ENCODE measurements at regions not wholly inside any gene's neighbourhood (a gene's known extent, or its start where the extent isn't known, plus 50 kb on each side); places are given as distances from the start of the nearest gene placed in this dataset.

GRCh38 chr4:52296341-52296740 lies 245.2 kb downstream of the SPATA18 start:
- WGBS, 2 experiments (ENCODE audit: insufficient coverage in 1 of 2, insufficient read length in 1 of 2) = 88 to 90% methylated on average over 1 to 2 of the region's 2 CpGs
- no peaks in the 10 kb centered on the region for H3K36me3 ChIP-seq (ENCODE audit: control insufficient read depth, insufficient read depth, low read length)

GRCh38 chr4:52298444-52298843 lies 247.3 kb downstream of the SPATA18 start:
- Mint-ChIP-seq H3K9me3 (peaks cover 3% of the 10 kb centered on the region), H3K4me1 (peaks cover 5% of the 10 kb centered on the region), H3K36me3 (ENCODE audit: low read depth) (no peaks in the 10 kb centered on the region), H3K27me3 (ENCODE audit: insufficient read depth) (no peaks in the 10 kb centered on the region), H3K27ac (no peak overlapping the region), H3K4me3 (no peak overlapping the region)
- no peaks in the 10 kb centered on the region for H3K36me3 ChIP-seq (ENCODE audit: control insufficient read depth, insufficient read depth, low read length)
- H3K27me3 ChIP-seq (ENCODE audit: control insufficient read depth, insufficient read depth, low read length, poor library complexity, severe bottlenecking) = no peaks in the 10 kb centered on the region
- WGBS, 2 experiments (ENCODE audit: insufficient coverage in 1 of 2, insufficient read length in 1 of 2) = 0% methylated on average over 1 of the region's 1 CpG; no CpG with 5 or more reads in 1 of the 2 experiments
- TF ChIP-seq, protein P1, sequence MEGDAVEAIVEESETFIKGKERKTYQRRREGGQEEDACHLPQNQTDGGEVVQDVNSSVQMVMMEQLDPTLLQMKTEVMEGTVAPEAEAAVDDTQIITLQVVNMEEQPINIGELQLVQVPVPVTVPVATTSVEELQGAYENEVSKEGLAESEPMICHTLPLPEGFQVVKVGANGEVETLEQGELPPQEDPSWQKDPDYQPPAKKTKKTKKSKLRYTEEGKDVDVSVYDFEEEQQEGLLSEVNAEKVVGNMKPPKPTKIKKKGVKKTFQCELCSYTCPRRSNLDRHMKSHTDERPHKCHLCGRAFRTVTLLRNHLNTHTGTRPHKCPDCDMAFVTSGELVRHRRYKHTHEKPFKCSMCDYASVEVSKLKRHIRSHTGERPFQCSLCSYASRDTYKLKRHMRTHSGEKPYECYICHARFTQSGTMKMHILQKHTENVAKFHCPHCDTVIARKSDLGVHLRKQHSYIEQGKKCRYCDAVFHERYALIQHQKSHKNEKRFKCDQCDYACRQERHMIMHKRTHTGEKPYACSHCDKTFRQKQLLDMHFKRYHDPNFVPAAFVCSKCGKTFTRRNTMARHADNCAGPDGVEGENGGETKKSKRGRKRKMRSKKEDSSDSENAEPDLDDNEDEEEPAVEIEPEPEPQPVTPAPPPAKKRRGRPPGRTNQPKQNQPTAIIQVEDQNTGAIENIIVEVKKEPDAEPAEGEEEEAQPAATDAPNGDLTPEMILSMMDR (conservative IDR thresholded peaks at IDR 0.05) = no peak
- no peak for DNase-seq
- H3K27ac ChIP-seq (ENCODE audit: low read depth, low read length) = no peak overlapping the region
- H3K4me3 ChIP-seq (ENCODE audit: low read length) = no peak overlapping the region
- H3K4me1 ChIP-seq (ENCODE audit: control insufficient read depth, insufficient read depth, low read length) = no peaks in the 10 kb centered on the region
- no peak overlapping the region for H3K9ac ChIP-seq (ENCODE audit: extremely low read depth, low read length, poor library complexity, severe bottlenecking)
- H3K9me3 ChIP-seq (ENCODE audit: control insufficient read depth, low read length) = no peaks in the 10 kb centered on the region

More at GRCh38 chr4:52296341-52296740, 245.2 kb downstream of the SPATA18 start:
- no peaks in the 10 kb centered on the region for H3K9me3 ChIP-seq (ENCODE audit: control insufficient read depth, low read length)
- Mint-ChIP-seq H3K4me3 (no peak overlapping the region), H3K36me3 (ENCODE audit: low read depth) (no peaks in the 10 kb centered on the region), H3K27ac (no peak overlapping the region), H3K27me3 (ENCODE audit: insufficient read depth) (no peaks in the 10 kb centered on the region), H3K4me1 (peaks cover 5% of the 10 kb centered on the region), H3K9me3 (no peaks in the 10 kb centered on the region)
- no peaks in the 10 kb centered on the region for H3K27me3 ChIP-seq (ENCODE audit: control insufficient read depth, insufficient read depth, low read length, poor library complexity, severe bottlenecking)
- no peak overlapping the region for H3K9ac ChIP-seq (ENCODE audit: extremely low read depth, low read length, poor library complexity, severe bottlenecking)
- H3K4me1 ChIP-seq (ENCODE audit: control insufficient read depth, insufficient read depth, low read length) = no peaks in the 10 kb centered on the region
- no peak overlapping the region for H3K27ac ChIP-seq (ENCODE audit: low read depth, low read length)
- DNase-seq = no peak
- TF ChIP-seq, protein P1 (conservative IDR thresholded peaks at IDR 0.05) = no peak
- H3K4me3 ChIP-seq (ENCODE audit: low read length) = no peak overlapping the region

DNA sequence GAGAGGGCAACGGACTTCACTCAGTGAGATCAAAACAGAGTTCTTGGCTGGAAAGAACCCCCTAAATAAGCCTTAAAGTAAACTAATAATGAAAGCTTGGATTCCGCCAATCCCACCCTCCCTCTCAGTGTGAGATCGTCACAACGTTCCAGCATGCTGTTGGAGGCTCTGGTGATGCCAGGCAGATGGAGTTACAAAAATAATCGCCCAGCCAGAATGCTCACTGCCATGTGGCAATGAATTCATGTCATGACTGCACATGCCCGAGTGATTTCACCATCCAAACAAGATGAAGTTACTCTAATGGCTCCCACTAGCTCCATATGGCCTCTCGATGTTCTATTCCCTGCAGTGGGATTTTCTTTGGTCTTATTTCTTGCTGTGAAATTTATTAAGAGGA lies 248.0 kb downstream of the SPATA18 start:
- no peak overlapping the region for H3K27ac Mint-ChIP-seq
- H3K9me3 ChIP-seq (ENCODE audit: control insufficient read depth, low read length) = no peaks in the 10 kb centered on the region
- H3K36me3 ChIP-seq (ENCODE audit: control insufficient read depth, insufficient read depth, low read length) = no peaks in the 10 kb centered on the region
- no peaks in the 10 kb centered on the region for H3K27me3 Mint-ChIP-seq (ENCODE audit: insufficient read depth)
- H3K4me3 ChIP-seq (ENCODE audit: low read length) = no peak overlapping the region
- H3K9ac ChIP-seq (ENCODE audit: extremely low read depth, low read length, poor library complexity, severe bottlenecking) = no peak overlapping the region
- H3K9me3 Mint-ChIP-seq = peaks cover 3% of the 10 kb centered on the region
- no peaks in the 10 kb centered on the region for H3K27me3 ChIP-seq (ENCODE audit: control insufficient read depth, insufficient read depth, low read length, poor library complexity, severe bottlenecking)
- peaks cover 5% of the 10 kb centered on the region for H3K4me1 Mint-ChIP-seq
- H3K36me3 Mint-ChIP-seq (ENCODE audit: low read depth) = no peaks in the 10 kb centered on the region
- WGBS, 2 experiments (ENCODE audit: insufficient coverage in 1 of 2, insufficient read length in 1 of 2) = 92 to 94% methylated on average over 5 to 7 of the region's 7 CpGs
- H3K4me1 ChIP-seq (ENCODE audit: control insufficient read depth, insufficient read depth, low read length) = no peaks in the 10 kb centered on the region
- no peak overlapping the region for H3K27ac ChIP-seq (ENCODE audit: low read depth, low read length)
- no peak for DNase-seq
- TF ChIP-seq, protein P1 (conservative IDR thresholded peaks at IDR 0.05) = no peak
- no peak overlapping the region for H3K4me3 Mint-ChIP-seq
